GM12878 (cell line): ENCODE measurements at regions not wholly inside any gene's neighbourhood (a gene's known extent, or its start where the extent isn't known, plus 50 kb on each side); places are given as distances from the start of the nearest gene placed in this dataset.

ENCODE experiments used
- ATAC-seq: fragments of 200-7000 bp; cut with Tn5 transposase; 3 replicates; pipeline ENCODE4 v1.9.1; 2020; ENCODE audit warnings: mild to moderate bottlenecking, moderate library complexity
- BruUV-seq: library from RNA; stranded (reverse); fragments of 400-500 nt; replicated peaks from 2 replicates; lab custom pipeline; 2021; lab: Mats Ljungman, UMichigan
- CTCF ChIA-PET: fragments of 300-600 bp; sonication (Branson Sonifier 250); formaldehyde crosslinking; extraction: SDS; loops from one replicate; lab custom pipeline; 2021; ENCODE audit warnings: inconsistent platforms; lab: Yijun Ruan, JAX
- POLR2A ChIA-PET: fragments of 350-600 bp; formaldehyde crosslinking; extraction: SDS; loops from one replicate; lab custom pipeline; 2021; ENCODE audit warnings: inconsistent platforms; lab: Charles Lee
- RAD21 ChIA-PET: fragments of 300-600 bp; sonication (Branson Sonifier 250); formaldehyde crosslinking; loops from one replicate; lab custom pipeline; 2023; ENCODE audit warnings: antibody characterized with exemption; ENCODE audit not compliant: unreplicated experiment; lab: Charles Lee
- SMC1A ChIA-PET: fragments of 300-600 bp; sonication (Branson Sonifier 250); formaldehyde crosslinking; loops from one replicate; lab custom pipeline; 2023; ENCODE audit not compliant: unreplicated experiment, uncharacterized antibody; lab: Charles Lee
- DNase-seq: peaks from one replicate; pipeline ENCODE4 v3.0.0-alpha.2; 2011; ENCODE audit warnings: low read depth, low spot score
- FAIRE-seq: peaks from 3 replicates; lab custom pipeline; 2011; peaks lifted over from hg19 to GRCh38; lab: Jason Lieb, UNC
- H2AFZ ChIP-seq: 2 replicates; pipeline ENCODE4 v1.6.0; 2011; ENCODE audit warnings: low read depth, low read length, control low read depth; ENCODE audit not compliant: control insufficient read depth
- H3K27ac ChIP-seq: 2 replicates; pipeline ENCODE4 v1.5.1; 2011; ENCODE audit warnings: control low read depth; ENCODE audit not compliant: control insufficient read depth, insufficient read depth
- H3K27me3 ChIP-seq, 2 experiments: replicated peaks in 1 of 2; 2 replicates each; pipeline versions ENCODE4 v1.6.0 to v1.6.1; 2011; ENCODE audit warnings: low read length in 1 of 2; ENCODE audit not compliant: control insufficient read depth in 2 of 2, insufficient read depth in 2 of 2
- H3K36me3 ChIP-seq, 2 experiments: 2 replicates each; pipeline ENCODE4 v1.5.1; 2011; ENCODE audit warnings: low read length in 1 of 2; ENCODE audit not compliant: control insufficient read depth in 2 of 2, insufficient read depth in 2 of 2
- H3K4me1 ChIP-seq: 2 replicates; pipeline ENCODE4 v1.6.1; 2011; ENCODE audit warnings: mild to moderate bottlenecking, low read length, moderate library complexity, mixed read lengths; ENCODE audit not compliant: control insufficient read depth, insufficient read depth
- H3K4me2 ChIP-seq: 2 replicates; pipeline ENCODE4 v1.6.0; 2011; ENCODE audit warnings: control low read depth; ENCODE audit not compliant: control insufficient read depth, insufficient read depth
- H3K4me3 ChIP-seq: fragments of 200-600 bp; sonication (generic); 2 replicates; pipeline ENCODE4 v1.5.1; 2016
- H3K79me2 ChIP-seq: 2 replicates; pipeline ENCODE4 v1.6.0; 2011; ENCODE audit warnings: low read length; ENCODE audit not compliant: control insufficient read depth, insufficient read depth
- H3K9ac ChIP-seq: 2 replicates; pipeline ENCODE4 v1.8.0; 2011; ENCODE audit warnings: low read length, control low read depth, mixed read lengths; ENCODE audit not compliant: control insufficient read depth, insufficient read depth
- H3K9me3 ChIP-seq: replicated peaks from 3 replicates; pipeline ENCODE4 v1.5.1; 2011; ENCODE audit warnings: mild to moderate bottlenecking, low read length; ENCODE audit not compliant: control insufficient read depth, insufficient read depth
- H4K20me1 ChIP-seq: 2 replicates; pipeline ENCODE4 v1.6.0; 2011; ENCODE audit not compliant: control insufficient read depth, insufficient read depth
- BACH1 ChIP-seq: fragments of 450-650 bp; IDR thresholded peaks from 2 replicates; pipeline ENCODE4 v1.6.1; 2017; ENCODE audit warnings: mild to moderate bottlenecking, borderline replicate concordance
- ETV6 ChIP-seq, 2 experiments: fragments of 450-650 bp in 1 of 2; IDR thresholded peaks in 1 of 2; conservative IDR thresholded peaks in 1 of 2; 2 replicates each; pipeline ENCODE4 v1.6.1; 2014; ENCODE audit warnings: antibody characterized with exemption in 1 of 2, borderline replicate concordance in 1 of 2, low read depth in 1 of 2, mild to moderate bottlenecking in 1 of 2, moderate library complexity in 1 of 2
- HDAC6 ChIP-seq: fragments of 200-600 bp; sonication (generic); IDR thresholded peaks from one replicate; pipeline ENCODE4 v1.8.0; 2017; ENCODE audit warnings: antibody characterized with exemption; ENCODE audit not compliant: unreplicated experiment
- NBN ChIP-seq: fragments of 450-650 bp; IDR thresholded peaks from 2 replicates; pipeline ENCODE4 v1.6.1; 2016
- YY1 ChIP-seq: IDR thresholded peaks from 2 replicates; pipeline ENCODE4 v1.6.1; 2011; ENCODE audit warnings: low read depth, mild to moderate bottlenecking, low read length
- ZZZ3 ChIP-seq: IDR thresholded peaks from 2 replicates; pipeline ENCODE4 v1.6.1; 2011; ENCODE audit warnings: low read depth; ENCODE audit not compliant: control insufficient read depth, insufficient read length
- WGBS: methylation state at CpG from one replicate; pipeline ENCODE4 v1.1.6; 2016; ENCODE audit warnings: low lambda C conversion rate; ENCODE audit not compliant: insufficient replicate concordance, insufficient coverage; ENCODE audit errors: missing lambda C conversion rate; 5-methylcytosine and 5-hydroxymethylcytosine counted together
- in situ Hi-C: fragments of 300-500 bp; cut with MboI; formaldehyde crosslinking; loops from 9 replicates; pipeline ENCODE4 v1.14.3; 2018; ENCODE audit warnings: mixed read lengths
- intact Hi-C: fragments of 100-400 bp; cut with micrococcal nuclease; formaldehyde crosslinking; loops from one replicate; pipeline ENCODE4 v1.14.2; 2022; ENCODE audit not compliant: unreplicated experiment
- TF ChIP-seq, protein P1 (sequence below): fragments of 450-650 bp; IDR thresholded peaks from 2 replicates; pipeline ENCODE4 v1.6.1; 2017; ENCODE audit warnings: mild to moderate bottlenecking, low read depth, inconsistent platforms; ENCODE audit not compliant: poor library complexity, severe bottlenecking
- TF ChIP-seq, protein P2 (sequence below): fragments of 450-650 bp; IDR thresholded peaks from 2 replicates; pipeline ENCODE4 v1.6.1; 2014; ENCODE audit warnings: mild to moderate bottlenecking
- TF ChIP-seq, protein P3 (sequence below): fragments of 450-650 bp; IDR thresholded peaks from 2 replicates; pipeline ENCODE4 v1.6.1; 2017; ENCODE audit warnings: low read depth, mild to moderate bottlenecking, moderate library complexity
- TF ChIP-seq, protein P4 (sequence below): IDR thresholded peaks from 2 replicates; pipeline ENCODE4 v1.6.1; 2011; ENCODE audit warnings: borderline replicate concordance, low read depth, mild to moderate bottlenecking, moderate library complexity, mixed read lengths, low read length; ENCODE audit not compliant: insufficient read depth; ENCODE audit errors: extremely low read length

DNA sequence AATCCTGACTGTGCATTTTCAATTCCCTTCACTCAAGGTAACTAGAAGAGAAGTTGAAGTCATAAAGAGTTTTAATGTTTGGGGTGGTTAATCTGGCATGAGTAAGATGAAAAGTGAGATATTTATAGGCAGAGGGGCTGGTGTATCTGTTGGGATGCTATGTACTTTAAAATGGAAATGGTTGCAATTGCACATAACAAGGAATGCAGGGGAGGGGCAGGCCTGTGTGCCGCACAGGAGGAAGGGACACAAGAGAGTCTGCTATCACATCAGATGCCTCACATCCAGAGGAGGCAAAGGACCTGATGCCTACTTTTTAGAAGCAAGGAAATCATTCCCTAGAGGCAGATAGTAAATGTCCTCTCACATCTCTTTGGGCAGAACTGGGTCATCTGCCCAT, 55.5 kb upstream of the OSMR start:
- intact Hi-C loops (no loop called here), in situ Hi-C loops (no loop called here)
- WGBS, result 31% methylated on average over 1 of the region's 1 CpG
- DNase-seq, result no peak
- ChIA-PET SMC1A (no interaction called here), RAD21 (no interaction called here), CTCF (no interaction called here), POLR2A (no interaction called here)
- TF ChIP-seq, protein P1, sequence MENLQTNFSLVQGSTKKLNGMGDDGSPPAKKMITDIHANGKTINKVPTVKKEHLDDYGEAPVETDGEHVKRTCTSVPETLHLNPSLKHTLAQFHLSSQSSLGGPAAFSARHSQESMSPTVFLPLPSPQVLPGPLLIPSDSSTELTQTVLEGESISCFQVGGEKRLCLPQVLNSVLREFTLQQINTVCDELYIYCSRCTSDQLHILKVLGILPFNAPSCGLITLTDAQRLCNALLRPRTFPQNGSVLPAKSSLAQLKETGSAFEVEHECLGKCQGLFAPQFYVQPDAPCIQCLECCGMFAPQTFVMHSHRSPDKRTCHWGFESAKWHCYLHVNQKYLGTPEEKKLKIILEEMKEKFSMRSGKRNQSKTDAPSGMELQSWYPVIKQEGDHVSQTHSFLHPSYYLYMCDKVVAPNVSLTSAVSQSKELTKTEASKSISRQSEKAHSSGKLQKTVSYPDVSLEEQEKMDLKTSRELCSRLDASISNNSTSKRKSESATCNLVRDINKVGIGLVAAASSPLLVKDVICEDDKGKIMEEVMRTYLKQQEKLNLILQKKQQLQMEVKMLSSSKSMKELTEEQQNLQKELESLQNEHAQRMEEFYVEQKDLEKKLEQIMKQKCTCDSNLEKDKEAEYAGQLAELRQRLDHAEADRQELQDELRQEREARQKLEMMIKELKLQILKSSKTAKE, result no peak
- TF ChIP-seq NBN, result no peak
- no peak for TF ChIP-seq YY1
- TF ChIP-seq, protein P2, sequence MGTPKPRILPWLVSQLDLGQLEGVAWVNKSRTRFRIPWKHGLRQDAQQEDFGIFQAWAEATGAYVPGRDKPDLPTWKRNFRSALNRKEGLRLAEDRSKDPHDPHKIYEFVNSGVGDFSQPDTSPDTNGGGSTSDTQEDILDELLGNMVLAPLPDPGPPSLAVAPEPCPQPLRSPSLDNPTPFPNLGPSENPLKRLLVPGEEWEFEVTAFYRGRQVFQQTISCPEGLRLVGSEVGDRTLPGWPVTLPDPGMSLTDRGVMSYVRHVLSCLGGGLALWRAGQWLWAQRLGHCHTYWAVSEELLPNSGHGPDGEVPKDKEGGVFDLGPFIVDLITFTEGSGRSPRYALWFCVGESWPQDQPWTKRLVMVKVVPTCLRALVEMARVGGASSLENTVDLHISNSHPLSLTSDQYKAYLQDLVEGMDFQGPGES, result no peak
- H3K27ac ChIP-seq, result no peak overlapping the region
- H4K20me1 ChIP-seq, result no peaks in the 10 kb centered on the region
- H3K4me3 ChIP-seq, result no peak overlapping the region
- H3K9ac ChIP-seq, result no peak overlapping the region
- no peak for ATAC-seq
- H3K4me1 ChIP-seq, result no peaks in the 10 kb centered on the region
- no peak overlapping the region for H3K4me2 ChIP-seq
- H3K9me3 ChIP-seq, result no peaks in the 10 kb centered on the region
- no TSS peak for BruUV-seq
- H2AFZ ChIP-seq, result no peak overlapping the region
- H3K79me2 ChIP-seq, result no peaks in the 10 kb centered on the region
- H3K36me3 ChIP-seq, result no peaks in the 10 kb centered on the region
- H3K27me3 ChIP-seq, result no peaks in the 10 kb centered on the region; a peak in 1 of 4 replicates
- no peak for FAIRE-seq

DNA sequence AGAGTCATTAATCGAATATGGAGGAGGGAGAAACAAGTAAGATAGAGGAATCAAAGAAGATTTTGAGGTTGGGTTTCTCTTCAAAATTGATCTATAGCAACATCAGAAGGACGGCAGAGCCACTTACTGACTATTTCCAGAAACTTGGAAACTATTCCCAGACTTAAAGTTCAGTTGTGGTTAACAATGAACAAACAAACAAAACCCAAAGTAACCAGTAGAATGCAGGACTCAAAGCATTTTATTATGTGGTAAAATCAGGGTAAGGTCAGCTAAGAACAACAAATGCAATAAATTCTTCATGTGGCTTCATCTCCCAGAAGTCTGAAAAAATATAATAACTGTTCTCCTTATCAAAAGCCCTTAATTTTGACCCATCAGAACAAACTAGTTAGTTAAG, 54.9 kb upstream of the OSMR start:
- FAIRE-seq (no peak), ATAC-seq (no peak), DNase-seq (no peak)
- H3K4me2 ChIP-seq, result no peak overlapping the region
- H3K27me3 ChIP-seq, result no peaks in the 10 kb centered on the region; a peak in 1 of 4 replicates
- H3K36me3 ChIP-seq, result no peaks in the 10 kb centered on the region
- H3K27ac ChIP-seq, result no peak overlapping the region
- ChIA-PET RAD21 (interaction anchor here (1.5 kb wide), 1 partner anchor 349 kb away, joined by 3 read pairs; no protein-coding TSS in a partner anchor), CTCF (no interaction called here), SMC1A (interaction anchor here (0.7 kb wide), 1 partner anchor 19 kb away, joined by 3 read pairs; no protein-coding TSS in a partner anchor), POLR2A (no interaction called here)
- no peak overlapping the region for H3K4me3 ChIP-seq
- BruUV-seq, result no TSS peak
- no peaks in the 10 kb centered on the region for H3K79me2 ChIP-seq
- in situ Hi-C loops, result no loop called here
- no peaks in the 10 kb centered on the region for H3K4me1 ChIP-seq
- H3K9me3 ChIP-seq, result no peaks in the 10 kb centered on the region
- H2AFZ ChIP-seq, result no peak overlapping the region
- H4K20me1 ChIP-seq, result no peaks in the 10 kb centered on the region
- intact Hi-C loops, result no loop called here
- 0% methylated on average over 2 of the region's 2 CpGs for WGBS
- H3K9ac ChIP-seq, result no peak overlapping the region
- no peak for TF ChIP-seq HDAC6
- TF ChIP-seq, protein P3, sequence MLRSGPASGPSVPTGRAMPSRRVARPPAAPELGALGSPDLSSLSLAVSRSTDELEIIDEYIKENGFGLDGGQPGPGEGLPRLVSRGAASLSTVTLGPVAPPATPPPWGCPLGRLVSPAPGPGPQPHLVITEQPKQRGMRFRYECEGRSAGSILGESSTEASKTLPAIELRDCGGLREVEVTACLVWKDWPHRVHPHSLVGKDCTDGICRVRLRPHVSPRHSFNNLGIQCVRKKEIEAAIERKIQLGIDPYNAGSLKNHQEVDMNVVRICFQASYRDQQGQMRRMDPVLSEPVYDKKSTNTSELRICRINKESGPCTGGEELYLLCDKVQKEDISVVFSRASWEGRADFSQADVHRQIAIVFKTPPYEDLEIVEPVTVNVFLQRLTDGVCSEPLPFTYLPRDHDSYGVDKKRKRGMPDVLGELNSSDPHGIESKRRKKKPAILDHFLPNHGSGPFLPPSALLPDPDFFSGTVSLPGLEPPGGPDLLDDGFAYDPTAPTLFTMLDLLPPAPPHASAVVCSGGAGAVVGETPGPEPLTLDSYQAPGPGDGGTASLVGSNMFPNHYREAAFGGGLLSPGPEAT, result no peak
- TF ChIP-seq, protein P4, sequence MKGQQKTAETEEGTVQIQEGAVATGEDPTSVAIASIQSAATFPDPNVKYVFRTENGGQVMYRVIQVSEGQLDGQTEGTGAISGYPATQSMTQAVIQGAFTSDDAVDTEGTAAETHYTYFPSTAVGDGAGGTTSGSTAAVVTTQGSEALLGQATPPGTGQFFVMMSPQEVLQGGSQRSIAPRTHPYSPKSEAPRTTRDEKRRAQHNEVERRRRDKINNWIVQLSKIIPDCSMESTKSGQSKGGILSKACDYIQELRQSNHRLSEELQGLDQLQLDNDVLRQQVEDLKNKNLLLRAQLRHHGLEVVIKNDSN, result no peak
- TF ChIP-seq ETV6 (conservative IDR thresholded peaks at IDR 0.05 in 1 of 2, IDR thresholded peaks at IDR 0.05 in 1 of 2; ENCODE audit: borderline replicate concordance in 1 of 2, low read depth in 1 of 2), result no peak
- TF ChIP-seq BACH1, result no peak
- TF ChIP-seq ZZZ3, result no peak
